ENCODE measurements at regions not wholly inside any gene's neighbourhood (a gene's known extent, or its start where the extent isn't known, plus 50 kb on each side); places are given as distances from the start of the nearest gene placed in this dataset.

DNA sequence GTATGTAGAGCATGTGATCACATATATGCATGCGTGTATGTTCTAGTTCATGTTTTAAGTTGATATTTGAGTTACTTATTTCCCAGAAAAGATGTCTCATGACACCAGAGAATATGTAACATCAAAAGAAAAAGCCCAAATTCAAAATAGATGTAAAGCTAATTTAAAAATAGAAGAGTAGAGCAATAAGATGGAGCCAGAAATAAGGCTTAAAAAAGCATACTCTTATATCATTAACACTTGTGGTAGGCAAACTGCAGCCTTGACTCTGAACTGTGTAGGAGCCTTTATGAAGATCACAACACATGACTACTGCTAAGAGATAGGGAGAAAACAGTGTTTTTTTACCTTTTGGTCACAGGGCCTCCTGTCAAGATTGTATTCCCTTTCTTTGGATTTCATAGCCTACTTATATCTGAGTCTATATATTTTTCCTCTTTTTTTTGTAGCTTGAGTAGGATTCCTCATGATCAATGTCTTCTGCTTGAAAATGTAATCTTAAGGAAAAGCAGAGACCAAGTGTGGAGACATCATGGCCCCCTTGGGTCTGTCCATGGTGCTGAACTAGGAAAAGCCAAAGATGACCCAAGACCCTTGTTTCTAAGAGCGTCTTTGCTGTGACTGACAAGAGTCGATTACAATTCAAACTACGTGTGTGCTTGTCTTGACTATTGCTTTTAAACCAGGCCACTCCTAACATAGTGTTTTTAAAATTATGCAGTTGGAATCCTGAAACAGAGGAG, 390.4 kb downstream of the SHISA9 start:
- no peak for DNase-seq

- no peak for DNase-seq
Observed at GRCh38 chr16:13296206-13296605, 394.8 kb downstream of the SHISA9 start.

DNA sequence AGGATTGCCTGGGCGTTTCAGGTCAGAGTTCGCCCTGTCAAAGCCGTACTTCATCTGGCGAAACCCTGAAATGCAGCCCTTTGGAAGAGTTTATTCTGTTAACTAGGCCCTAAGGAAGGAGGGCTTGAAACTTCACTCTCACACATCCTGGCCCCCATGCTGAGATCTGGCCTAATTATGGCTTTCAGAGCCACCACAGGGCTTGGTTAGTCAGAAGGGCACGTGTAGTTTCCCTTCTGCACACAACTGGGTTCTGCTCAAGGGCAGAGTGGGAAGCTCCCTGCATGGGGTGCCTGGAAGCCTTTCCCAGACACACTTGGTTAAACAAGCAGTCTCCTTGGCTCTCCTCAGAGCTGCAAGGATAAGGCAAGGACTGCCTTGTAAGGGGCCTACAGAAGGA, 397.3 kb downstream of the SHISA9 start:
- DNase-seq = no peak

GRCh38 chr16:13300066-13300840, 398.9 kb downstream of the SHISA9 start:
- no peak for DNase-seq

GRCh38 chr16:13305019-13305755, 403.8 kb downstream of the SHISA9 start:
- no peak for DNase-seq

GRCh38 chr16:13306161-13306995, 405.0 kb downstream of the SHISA9 start:
- no peak for DNase-seq

- DNase-seq = no peak
Observed at GRCh38 chr16:13307255-13307654, 405.9 kb downstream of the SHISA9 start.

- DNase-seq = no peak
Observed at GRCh38 chr16:13307851-13308250, 406.5 kb downstream of the SHISA9 start.

DNA sequence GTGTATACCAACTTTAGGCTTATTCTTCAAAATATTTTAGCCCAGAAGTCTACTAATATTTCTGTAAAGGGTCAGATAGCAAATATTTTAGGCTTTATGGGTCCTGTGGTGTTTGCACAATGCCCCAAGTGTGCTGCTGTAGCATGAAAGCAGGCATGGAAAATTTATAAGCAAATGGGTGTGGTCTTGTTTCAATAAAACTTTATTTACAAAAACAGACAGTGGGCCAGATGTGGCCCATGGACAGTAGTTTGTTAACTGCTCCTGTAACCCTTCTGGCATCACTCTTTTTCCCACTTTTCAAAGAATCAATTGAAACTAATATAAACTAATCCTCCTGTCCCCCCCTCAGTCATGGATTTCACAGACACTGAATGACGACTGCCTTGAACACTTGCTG, 410.7 kb downstream of the SHISA9 start:
- no peak for DNase-seq

- no peak for DNase-seq
Observed at GRCh38 chr16:13313351-13313750, 412.0 kb downstream of the SHISA9 start.

GRCh38 chr16:13314633-13315032, 413.2 kb downstream of the SHISA9 start:
- DNase-seq = no peak

- DNase-seq = no peak
Observed at GRCh38 chr16:13315642-13316427, 414.4 kb downstream of the SHISA9 start.

DNA sequence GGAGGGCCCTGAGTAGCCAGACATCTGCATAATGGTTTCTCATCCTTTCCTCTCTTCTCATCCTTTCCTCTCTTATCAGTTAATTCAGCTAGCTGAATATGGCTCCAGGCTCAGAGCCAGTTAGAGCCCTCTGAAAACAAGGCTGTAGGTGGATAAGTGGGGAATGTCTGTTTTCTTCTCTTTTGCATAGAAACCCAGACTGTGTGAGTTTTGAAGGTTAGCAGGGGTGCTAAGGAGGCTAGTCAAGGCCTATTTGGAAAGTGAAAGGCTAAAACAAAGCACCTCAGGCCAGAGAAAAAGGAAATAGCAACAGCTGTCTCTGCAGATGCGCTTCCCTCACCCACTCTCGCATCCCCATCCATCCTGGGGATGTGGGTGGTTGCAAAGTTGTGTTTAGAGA, 420.9 kb downstream of the SHISA9 start:
- no peak for DNase-seq

- no peak for DNase-seq
Observed at GRCh38 chr16:13324851-13325250, 423.5 kb downstream of the SHISA9 start.

- no peak for DNase-seq
Observed at GRCh38 chr16:13325396-13325795, 424.0 kb downstream of the SHISA9 start.

GRCh38 chr16:13331918-13332317, 430.5 kb downstream of the SHISA9 start:
- no peak for DNase-seq

DNA sequence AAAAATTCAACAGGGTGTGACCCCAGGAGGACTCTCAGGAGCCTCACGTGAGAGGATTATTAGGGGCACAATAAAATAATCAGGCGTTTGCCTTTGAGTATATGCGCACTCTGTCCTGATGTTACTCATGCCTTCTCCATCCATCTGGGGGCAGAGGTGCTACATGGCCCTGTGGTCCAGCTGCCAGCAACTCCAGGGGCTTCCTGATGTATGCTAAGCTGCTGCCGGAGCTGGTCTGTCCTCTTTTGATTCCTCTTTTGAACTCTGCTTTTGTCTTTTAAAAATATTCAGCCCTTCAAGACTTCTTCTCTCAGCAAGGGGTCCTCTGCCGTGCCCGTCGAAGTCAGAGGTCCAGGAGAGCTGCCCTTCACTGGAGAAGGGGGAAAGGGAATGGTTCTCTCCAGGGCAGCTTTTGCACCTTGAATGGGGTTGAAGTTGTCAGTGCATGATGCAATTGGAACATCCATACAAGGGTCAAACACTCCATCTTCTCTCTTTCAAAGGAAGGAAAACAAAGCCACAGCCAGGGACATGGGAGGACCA, 431.4 kb downstream of the SHISA9 start:
- no peak for DNase-seq

DNA sequence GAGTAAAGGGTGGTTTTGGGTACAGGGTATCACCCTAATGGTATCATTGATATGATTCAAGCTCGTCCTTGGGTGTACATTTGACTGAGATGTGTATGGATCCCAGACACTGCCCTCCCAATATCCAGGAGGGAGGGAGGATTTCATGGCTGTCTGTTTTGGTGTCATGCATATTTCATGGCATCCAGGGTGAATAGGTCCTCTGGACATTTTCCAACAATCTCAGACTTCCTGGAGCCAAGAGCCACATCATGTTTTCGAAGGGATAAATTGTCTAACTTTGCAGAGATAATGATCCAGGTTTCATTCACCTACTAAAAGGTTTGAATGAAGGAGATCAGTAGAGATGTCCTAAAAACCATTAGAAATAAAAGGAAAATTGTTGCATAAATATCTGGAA, 431.9 kb downstream of the SHISA9 start:
- no peak for DNase-seq

DNA sequence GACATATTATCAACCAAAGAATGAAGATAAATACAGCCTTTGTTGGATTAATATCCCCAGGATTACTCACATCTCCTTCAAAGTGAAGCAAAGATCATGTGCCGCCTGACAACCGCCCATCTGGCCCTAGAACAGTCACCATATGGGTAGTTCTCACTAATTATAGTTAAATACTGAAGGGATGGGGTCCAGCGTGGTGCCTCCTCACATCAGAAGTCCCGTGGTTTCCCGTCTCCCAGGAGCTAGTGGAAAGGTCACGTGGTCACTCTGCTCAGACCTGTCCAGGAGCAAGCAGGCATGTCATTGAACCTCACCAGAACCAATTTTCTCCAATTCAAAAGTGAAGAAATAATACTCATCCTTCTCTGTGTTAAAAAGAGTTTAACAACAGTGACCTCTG, 434.5 kb downstream of the SHISA9 start:
- DNase-seq = no peak

DNA sequence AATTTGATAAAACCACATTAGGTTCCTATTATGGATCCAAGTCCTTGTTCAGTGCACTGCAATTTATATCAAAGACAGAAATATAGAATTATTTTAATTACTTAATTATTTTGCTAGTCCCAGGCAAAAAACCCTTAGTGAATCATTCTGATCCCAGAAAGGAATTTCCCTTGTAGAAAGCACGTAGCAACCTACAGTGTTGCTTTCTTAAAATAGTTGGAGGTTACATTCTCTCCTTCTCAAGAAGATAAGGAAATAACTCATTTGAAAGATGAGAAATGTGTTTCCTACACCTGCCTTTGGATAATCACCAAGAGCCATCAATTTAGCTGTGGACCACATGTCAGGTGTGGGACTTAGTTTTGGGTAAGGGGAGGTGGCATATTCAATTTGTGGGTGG, 434.9 kb downstream of the SHISA9 start:
- DNase-seq = no peak
